Mesenchymal stem cell (in vitro differentiated cells and primary cell): ENCODE measurements at regions not wholly inside any gene's neighbourhood (a gene's known extent, or its start where the extent isn't known, plus 50 kb on each side); places are given as distances from the start of the nearest gene placed in this dataset.

Experiments used
- DNase-seq: peaks from one replicate; pipeline ENCODE4 v3.0.0-alpha.2; 2013
- H2AFZ ChIP-seq: one replicate; pipeline ENCODE4 v1.6.1; 2013; ENCODE audit warnings: low read depth, mild to moderate bottlenecking, control low read depth, inconsistent platforms, low read length, moderate library complexity
- H2AK5ac ChIP-seq: 2 replicates; pipeline ENCODE4 v1.6.1; 2013; ENCODE audit warnings: low read length, moderate library complexity, mild to moderate bottlenecking, inconsistent platforms; ENCODE audit not compliant: severe bottlenecking
- H2BK120ac ChIP-seq: one replicate; pipeline ENCODE4 v1.6.1; 2013; ENCODE audit warnings: low read depth, mild to moderate bottlenecking, inconsistent platforms, low read length, moderate library complexity
- H2BK12ac ChIP-seq, 2 experiments: one replicate each; pipeline ENCODE4 v1.6.1; 2013; ENCODE audit warnings: inconsistent platforms in 2 of 2, low read length in 2 of 2, mild to moderate bottlenecking in 2 of 2, moderate library complexity in 2 of 2, control low read depth in 1 of 2
- H2BK15ac ChIP-seq: one replicate; pipeline ENCODE4 v1.6.1; 2013; ENCODE audit warnings: mild to moderate bottlenecking, low read depth, inconsistent platforms; ENCODE audit not compliant: poor library complexity, severe bottlenecking
- H2BK5ac ChIP-seq: 2 replicates; pipeline ENCODE4 v1.6.1; 2013; ENCODE audit warnings: low read depth, mild to moderate bottlenecking, low read length, control low read depth, inconsistent platforms; ENCODE audit not compliant: poor library complexity, severe bottlenecking
- H3K14ac ChIP-seq, 2 experiments: one replicate each; pipeline ENCODE4 v1.6.1; 2013; ENCODE audit warnings: inconsistent platforms in 2 of 2, low read length in 2 of 2, control low read depth in 1 of 2, mild to moderate bottlenecking in 1 of 2, moderate library complexity in 1 of 2
- H3K18ac ChIP-seq, 2 experiments: one replicate each; pipeline ENCODE4 v1.6.1; 2013; ENCODE audit warnings: inconsistent platforms in 2 of 2, low read length in 2 of 2, control low read depth in 1 of 2, low read depth in 1 of 2, mild to moderate bottlenecking in 1 of 2
- H3K23ac ChIP-seq, 2 experiments: one replicate each; pipeline ENCODE4 v1.6.1; 2013; ENCODE audit warnings: inconsistent platforms in 2 of 2, low read length in 2 of 2, mild to moderate bottlenecking in 2 of 2, moderate library complexity in 2 of 2, control low read depth in 1 of 2
- H3K27ac ChIP-seq: 2 replicates; pipeline ENCODE4 v1.5.1; 2013; ENCODE audit warnings: mild to moderate bottlenecking, moderate library complexity, low read length, control low read depth, inconsistent platforms; ENCODE audit not compliant: poor library complexity, severe bottlenecking
- H3K27me3 ChIP-seq, 2 experiments: 2 replicates each; pipeline versions ENCODE4 v1.6.1 to v1.7.0; 2013; ENCODE audit warnings: low read length in 2 of 2, mild to moderate bottlenecking in 2 of 2, moderate library complexity in 2 of 2, control low read depth in 1 of 2, inconsistent platforms in 1 of 2; ENCODE audit not compliant: control insufficient read depth in 1 of 2, insufficient read depth in 1 of 2
- H3K36me3 ChIP-seq, 2 experiments: 2 replicates each; pipeline versions ENCODE4 v1.6.1 to v1.7.0; 2013; ENCODE audit warnings: low read length in 2 of 2, control low read depth in 1 of 2, inconsistent platforms in 1 of 2, low read depth in 1 of 2, mild to moderate bottlenecking in 1 of 2; ENCODE audit not compliant: insufficient read depth in 2 of 2, control insufficient read depth in 1 of 2
- H3K4ac ChIP-seq, 2 experiments: one replicate each; pipeline ENCODE4 v1.6.1; 2013; ENCODE audit warnings: inconsistent platforms in 2 of 2, low read length in 2 of 2, mild to moderate bottlenecking in 2 of 2, moderate library complexity in 2 of 2, control low read depth in 1 of 2, low read depth in 1 of 2
- H3K4me1 ChIP-seq: 2 replicates; pipeline ENCODE4 v1.6.1; 2013; ENCODE audit warnings: low read depth, low read length, control low read depth; ENCODE audit not compliant: control insufficient read depth, insufficient read depth
- H3K4me2 ChIP-seq: 2 replicates; pipeline ENCODE4 v1.6.1; 2013; ENCODE audit warnings: low read length, mild to moderate bottlenecking, inconsistent platforms; ENCODE audit not compliant: poor library complexity, severe bottlenecking
- H3K4me3 ChIP-seq, 2 experiments: 2 replicates each; pipeline versions ENCODE4 v1.5.1 to v1.7.0; 2013; ENCODE audit warnings: low read length in 2 of 2, mild to moderate bottlenecking in 2 of 2, control low read depth in 1 of 2, low read depth in 1 of 2; ENCODE audit not compliant: insufficient read depth in 1 of 2
- H3K79me1 ChIP-seq: replicated peaks from 2 replicates; pipeline ENCODE4 v1.6.1; 2013; ENCODE audit warnings: mild to moderate bottlenecking, control low read depth, low read length, inconsistent platforms; ENCODE audit not compliant: poor library complexity, severe bottlenecking
- H3K9ac ChIP-seq: 2 replicates; pipeline ENCODE4 v1.7.0; 2013; ENCODE audit warnings: mild to moderate bottlenecking, low read length, moderate library complexity
- H3K9me3 ChIP-seq: 2 replicates; pipeline ENCODE4 v1.7.0; 2013; ENCODE audit warnings: mild to moderate bottlenecking, low read length; ENCODE audit not compliant: control insufficient read depth
- H4K8ac ChIP-seq: one replicate; pipeline ENCODE4 v1.6.1; 2013; ENCODE audit warnings: inconsistent platforms, mild to moderate bottlenecking, low read length, moderate library complexity
- H4K91ac ChIP-seq: one replicate; pipeline ENCODE4 v1.6.1; 2013; ENCODE audit warnings: mild to moderate bottlenecking, low read length, inconsistent platforms
- WGBS: methylation state at CpG from one replicate; pipeline ENCODE4 v1.1.7; 2013; ENCODE audit warnings: mixed read lengths; 5-methylcytosine and 5-hydroxymethylcytosine counted together

- no peak overlapping the region for H2AFZ ChIP-seq
- no peak for DNase-seq
- no peaks in the 10 kb centered on the region for H3K36me3 ChIP-seq
- H3K4me2 ChIP-seq: no peak overlapping the region
- no peak overlapping the region for H3K23ac ChIP-seq
- no peaks in the 10 kb centered on the region for H3K27me3 ChIP-seq
- H2BK5ac ChIP-seq: no peak overlapping the region
- H4K91ac ChIP-seq: no peak overlapping the region
- 100% methylated on average over 1 of the region's 3 CpGs for WGBS
- no peak overlapping the region for H2BK120ac ChIP-seq
- no peaks in the 10 kb centered on the region for H3K79me1 ChIP-seq
- H3K18ac ChIP-seq: no peak overlapping the region
- no peak overlapping the region for H3K9ac ChIP-seq
- H3K27ac ChIP-seq: peak overlapping the region; percentile 29
- H3K14ac ChIP-seq: no peak overlapping the region
- H3K4me3 ChIP-seq: no peak overlapping the region
- H3K4ac ChIP-seq: no peak overlapping the region
- no peaks in the 10 kb centered on the region for H3K4me1 ChIP-seq
- no peak overlapping the region for H2AK5ac ChIP-seq
- H3K9me3 ChIP-seq: no peaks in the 10 kb centered on the region
- H2BK15ac ChIP-seq: no peak overlapping the region
- no peak overlapping the region for H4K8ac ChIP-seq
- no peak overlapping the region for H2BK12ac ChIP-seq
These were observed 259.7 kb downstream of the CDH10 start for GRCh38 chr5:24385070-24385469.

- Histone ChIP-seq H3K4ac (no peak overlapping the region), H2AK5ac (no peak overlapping the region), H3K4me1 (no peaks in the 10 kb centered on the region), H3K36me3 (no peaks in the 10 kb centered on the region), H2BK5ac (no peak overlapping the region), H4K8ac (no peak overlapping the region), H3K4me3 (no peak overlapping the region), H3K27me3 (no peaks in the 10 kb centered on the region), H3K27ac (no peak overlapping the region), H2BK15ac (no peak overlapping the region), H3K23ac (no peak overlapping the region), H3K9ac (no peak overlapping the region), H3K14ac (no peak overlapping the region), H3K18ac (no peak overlapping the region), H2AFZ (no peak overlapping the region), H3K79me1 (no peaks in the 10 kb centered on the region), H2BK120ac (no peak overlapping the region), H3K4me2 (no peak overlapping the region), H3K9me3 (no peaks in the 10 kb centered on the region), H4K91ac (no peak overlapping the region), H2BK12ac (no peak overlapping the region)
- no peak for DNase-seq
- no CpG with 5 or more reads among the region's 1 CpG for WGBS
These were observed 259.2 kb downstream of the CDH10 start for GRCh38 chr5:24385617-24386016.

- Histone ChIP-seq H3K36me3 (no peaks in the 10 kb centered on the region), H3K79me1 (no peaks in the 10 kb centered on the region), H3K14ac (no peak overlapping the region), H2BK5ac (no peak overlapping the region), H3K18ac (no peak overlapping the region), H3K4me3 (no peak overlapping the region), H4K91ac (no peak overlapping the region), H3K9me3 (no peaks in the 10 kb centered on the region), H2AFZ (no peak overlapping the region), H3K23ac (no peak overlapping the region), H2BK120ac (no peak overlapping the region), H3K4me2 (no peak overlapping the region), H2BK15ac (no peak overlapping the region), H3K4ac (no peak overlapping the region), H3K9ac (no peak overlapping the region), H3K27me3 (no peaks in the 10 kb centered on the region), H3K4me1 (no peaks in the 10 kb centered on the region), H2AK5ac (no peak overlapping the region), H4K8ac (no peak overlapping the region), H3K27ac (no peak overlapping the region), H2BK12ac (peak overlapping the region in 1 of 2 experiments; percentile 29)
- WGBS: 75% methylated on average over 5 of the region's 5 CpGs
- DNase-seq: no peak
These were observed 256.3 kb downstream of the CDH10 start for GRCh38 chr5:24388448-24388847.

DNA sequence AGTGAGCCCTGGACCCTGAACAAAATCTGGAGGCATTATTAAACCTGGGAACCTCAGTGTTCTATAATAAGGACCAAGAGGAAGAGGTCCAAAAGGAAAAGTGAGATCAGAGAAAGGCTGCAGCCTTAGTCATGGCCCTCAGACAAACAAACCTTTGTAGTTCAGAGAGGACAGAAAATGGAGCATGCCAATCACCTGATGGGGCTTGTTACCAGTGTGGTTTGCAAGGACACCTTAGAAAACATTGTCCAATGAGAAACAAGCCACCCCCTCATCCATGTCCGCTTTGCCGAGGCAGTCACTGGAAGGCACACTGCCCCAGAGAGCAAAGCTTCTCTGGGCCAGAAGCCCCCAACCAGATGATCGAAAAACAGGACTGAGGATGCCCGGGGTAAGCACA is 254.8 kb downstream of the CDH10 start:
- Histone ChIP-seq H3K27ac (no peak overlapping the region), H3K23ac (no peak overlapping the region), H3K4me3 (no peak overlapping the region), H2AK5ac (no peak overlapping the region), H2BK15ac (no peak overlapping the region), H2AFZ (no peak overlapping the region), H3K36me3 (no peaks in the 10 kb centered on the region), H2BK120ac (no peak overlapping the region), H3K18ac (peak overlapping the region; percentile 33 to 43), H3K79me1 (no peaks in the 10 kb centered on the region), H3K4me1 (no peaks in the 10 kb centered on the region), H3K4ac (no peak overlapping the region), H3K9me3 (no peaks in the 10 kb centered on the region), H3K14ac (no peak overlapping the region), H3K4me2 (no peak overlapping the region), H4K91ac (peak overlapping the region; percentile 11), H2BK5ac (no peak overlapping the region), H2BK12ac (peak overlapping the region in 1 of 2 experiments; percentile 63), H4K8ac (no peak overlapping the region), H3K27me3 (no peaks in the 10 kb centered on the region), H3K9ac (no peak overlapping the region)
- no peak for DNase-seq
- 97% methylated on average over 4 of the region's 4 CpGs for WGBS
